K562 (cell line): ENCODE measurements at regions not wholly inside any gene's neighbourhood (a gene's known extent, or its start where the extent isn't known, plus 50 kb on each side); places are given as distances from the start of the nearest gene placed in this dataset.

Source experiments
- ATAC-seq: fragments of 200-7000 bp; cut with Tn5 transposase; 3 replicates; pipeline ENCODE4 v1.9.1; 2020; ENCODE audit warnings: moderate library complexity
- BruUV-seq: library from RNA; stranded (reverse); fragments of 400-500 nt; replicated peaks from 2 replicates; lab custom pipeline; 2021; lab: Mats Ljungman, UMichigan
- CTCF ChIA-PET: fragments of 300-600 bp; formaldehyde crosslinking; extraction: SDS; loops from one replicate; lab custom pipeline; 2021; ENCODE audit warnings: low intra/inter-chr PET ratio; lab: Yijun Ruan, JAX
- POLR2A ChIA-PET: fragments of 300-600, 350-650 bp; sonication (Branson Sonifier 250); formaldehyde crosslinking; extraction: SDS; loops from one replicate; lab custom pipeline; 2021; ENCODE audit warnings: antibody characterized with exemption, inconsistent platforms; lab: Yijun Ruan, JAX
- DNase-seq, 4 experiments: peaks; one replicate each; pipeline versions ENCODE4 v3.0.0 to v3.0.0-alpha.2; 2011 to 2018; ENCODE audit warnings: low spot score in 3 of 4, mixed read lengths in 3 of 4; ENCODE audit errors: extremely low read depth in 1 of 4
- FAIRE-seq: peaks from 2 replicates; lab custom pipeline; 2011; peaks lifted over from hg19 to GRCh38; lab: Jason Lieb, UNC
- H2AFZ ChIP-seq: 2 replicates; pipeline ENCODE4 v1.6.0; 2011; ENCODE audit warnings: low read depth, low read length, control low read depth, inconsistent platforms
- H3K27ac ChIP-seq: fragments of 200-600 bp; 3 replicates; pipeline ENCODE4 v1.8.0; 2011; ENCODE audit warnings: low read depth, mild to moderate bottlenecking, control low read depth, inconsistent platforms, low read length, moderate library complexity, mixed read lengths; ENCODE audit errors: extremely low read depth
- H3K27me3 ChIP-seq, 2 experiments: fragments of 300-600 bp in 1 of 2; 2 replicates in 1 of 2; 3 replicates in 1 of 2; pipeline versions ENCODE4 v1.6.0 to v1.8.0; 2011; ENCODE audit warnings: inconsistent platforms in 2 of 2, low read length in 2 of 2, mild to moderate bottlenecking in 1 of 2, mixed read lengths in 1 of 2, moderate library complexity in 1 of 2; ENCODE audit not compliant: control insufficient read depth in 2 of 2, insufficient read depth in 2 of 2
- H3K36me3 ChIP-seq: fragments of 300-600 bp; 3 replicates; pipeline ENCODE4 v1.8.0; 2011; ENCODE audit warnings: mild to moderate bottlenecking, low read length, inconsistent platforms; ENCODE audit not compliant: control insufficient read depth, insufficient read depth
- H3K4me1 ChIP-seq, 2 experiments: fragments of 200-600 bp in 1 of 2; replicated peaks in 1 of 2; 2 replicates in 1 of 2; 3 replicates in 1 of 2; pipeline versions ENCODE4 v1.5.1 to v1.8.0; 2011; ENCODE audit warnings: inconsistent platforms in 2 of 2, low read length in 2 of 2, mild to moderate bottlenecking in 1 of 2, mixed read lengths in 1 of 2, moderate library complexity in 1 of 2; ENCODE audit not compliant: control insufficient read depth in 2 of 2, insufficient read depth in 2 of 2
- H3K4me2 ChIP-seq: 2 replicates; pipeline ENCODE4 v1.6.1; 2011; ENCODE audit warnings: low read length, control low read depth, inconsistent platforms, mixed read lengths; ENCODE audit not compliant: insufficient read depth
- H3K4me3 ChIP-seq: fragments of 200-600 bp; sonication (generic), shearing (Covaris generic); 2 replicates; pipeline ENCODE4 v1.5.1; 2016; ENCODE audit warnings: control low read depth, inconsistent platforms
- H3K79me2 ChIP-seq: fragments of 200-600 bp; 3 replicates; pipeline ENCODE4 v1.8.0; 2011; ENCODE audit warnings: low read length, inconsistent platforms; ENCODE audit not compliant: control insufficient read depth, insufficient read depth
- H3K9ac ChIP-seq, 2 experiments: 2 replicates each; pipeline versions ENCODE4 v1.6.0 to v1.6.1; 2011; ENCODE audit warnings: low read depth in 2 of 2, low read length in 2 of 2, control low read depth in 1 of 2, inconsistent platforms in 1 of 2, mild to moderate bottlenecking in 1 of 2, mixed read lengths in 1 of 2; ENCODE audit not compliant: insufficient read depth in 1 of 2
- H3K9me1 ChIP-seq: one replicate; pipeline ENCODE4 v1.6.0; 2011; ENCODE audit warnings: inconsistent platforms, mild to moderate bottlenecking, low read length, moderate library complexity; ENCODE audit not compliant: control insufficient read depth, insufficient read depth
- H3K9me3 ChIP-seq: replicated peaks from 2 replicates; pipeline ENCODE4 v1.5.1; 2011; ENCODE audit warnings: low read depth, low read length, inconsistent platforms; ENCODE audit not compliant: control insufficient read depth, insufficient read depth
- H4K20me1 ChIP-seq: replicated peaks from 2 replicates; pipeline ENCODE4 v1.6.1; 2011; ENCODE audit warnings: low read length, inconsistent platforms, mixed read lengths; ENCODE audit not compliant: control insufficient read depth, insufficient read depth
- CBX1 ChIP-seq: sonication (generic); IDR thresholded peaks from 2 replicates; pipeline ENCODE4 v1.6.1; 2016; ENCODE audit warnings: antibody characterized with exemption, low read depth, mild to moderate bottlenecking
- ELF1 ChIP-seq: fragments of 200-800 bp; sonication (Bioruptor generic); IDR thresholded peaks from 2 replicates; pipeline ENCODE4 v1.6.1; 2016; ENCODE audit warnings: missing genetic modification characterization, missing compliant biosample characterization
- HDAC8 ChIP-seq: fragments of 450-650 bp; IDR thresholded peaks from 2 replicates; pipeline ENCODE4 v1.6.1; 2016; ENCODE audit warnings: mild to moderate bottlenecking, missing genetic modification characterization, moderate library complexity, missing compliant biosample characterization
- LCOR ChIP-seq: sonication (generic); formaldehyde crosslinking; IDR thresholded peaks from 2 replicates; pipeline ENCODE4 v1.8.0; 2022; ENCODE audit warnings: mild to moderate bottlenecking, missing genetic modification reagents
- MYC ChIP-seq, 2 experiments: fragments of 250-450 bp in 1 of 2; sonication (Bioruptor Pico) in 1 of 2; IDR thresholded peaks; 2 replicates each; pipeline versions ENCODE4 v1.5.1 to v1.6.1; 2012 to 2021; ENCODE audit warnings: low read depth in 2 of 2, borderline replicate concordance in 1 of 2, improper control_type of control experiment in 1 of 2, low read length in 1 of 2, mild to moderate bottlenecking in 1 of 2, moderate library complexity in 1 of 2
- NR2F6 ChIP-seq: fragments of 450-650 bp; formaldehyde crosslinking; IDR thresholded peaks from 2 replicates; pipeline ENCODE4 v1.4.0; 2020; ENCODE audit warnings: mild to moderate bottlenecking
- PHTF2 ChIP-seq: fragments of 250-450 bp; sonication (Bioruptor Pico); IDR thresholded peaks from 2 replicates; pipeline ENCODE4 v1.5.0; 2021; ENCODE audit warnings: mild to moderate bottlenecking
- RHOXF2B ChIP-seq: fragments of 250-450 bp; sonication (Bioruptor Pico); conservative IDR thresholded peaks from 2 replicates; pipeline ENCODE4 v1.5.1; 2021
- SP1 ChIP-seq: sonication (generic); formaldehyde crosslinking; IDR thresholded peaks from 2 replicates; pipeline ENCODE4 v1.8.1; 2022; ENCODE audit warnings: mild to moderate bottlenecking, missing genetic modification reagents
- SP2 ChIP-seq: IDR thresholded peaks from 2 replicates; pipeline ENCODE4 v1.6.1; 2011; ENCODE audit warnings: mild to moderate bottlenecking, low read depth, low read length, moderate library complexity; ENCODE audit not compliant: poor library complexity, severe bottlenecking; ENCODE audit errors: extremely low read depth
- TFAM ChIP-seq: fragments of 250-450 bp; sonication (Bioruptor Pico); conservative IDR thresholded peaks from 2 replicates; pipeline ENCODE4 v1.5.0; 2021; ENCODE audit warnings: mild to moderate bottlenecking, moderate library complexity
- USF1 ChIP-seq: sonication (generic); formaldehyde crosslinking; IDR thresholded peaks from 2 replicates; pipeline ENCODE4 v1.9.0; 2022; ENCODE audit warnings: mild to moderate bottlenecking, missing genetic modification reagents
- ZFP36 ChIP-seq: fragments of 150-350 bp; IDR thresholded peaks from 2 replicates; pipeline ENCODE4 v1.6.1; 2018; ENCODE audit warnings: low read length, low read depth; ENCODE audit not compliant: partially characterized antibody
- ZNF184 ChIP-seq: sonication (generic); formaldehyde crosslinking; IDR thresholded peaks from 2 replicates; pipeline ENCODE4 v1.5.0; 2020; ENCODE audit warnings: missing genetic modification reagents
- ZNF263 ChIP-seq: sonication (generic); formaldehyde crosslinking; IDR thresholded peaks from 2 replicates; pipeline ENCODE4 v1.8.0; 2022; ENCODE audit warnings: mild to moderate bottlenecking, missing genetic modification reagents, borderline replicate concordance
- ZNF311 ChIP-seq: fragments of 250-450 bp; sonication (Bioruptor Pico); IDR thresholded peaks from 2 replicates; pipeline ENCODE4 v1.4.0; 2020; ENCODE audit warnings: mild to moderate bottlenecking, moderate library complexity
- ZNF561 ChIP-seq: fragments of 450-650 bp; formaldehyde crosslinking; conservative IDR thresholded peaks from 2 replicates; pipeline ENCODE4 v1.4.0; 2020; ENCODE audit warnings: mild to moderate bottlenecking, moderate library complexity
- ZZZ3 ChIP-seq: fragments of 450-650 bp; IDR thresholded peaks from 2 replicates; pipeline ENCODE4 v1.6.1; 2016; ENCODE audit warnings: antibody characterized with exemption, mild to moderate bottlenecking, moderate library complexity
- WGBS: fragments of 100-300 bp; shearing (Covaris generic); methylation state at CpG from one replicate; pipeline ENCODE4 v1.1.6; 2016; ENCODE audit warnings: low coverage, mixed read lengths; ENCODE audit not compliant: insufficient coverage; ENCODE audit errors: missing lambda C conversion rate; 5-methylcytosine and 5-hydroxymethylcytosine counted together
- in situ Hi-C: fragments of 300-500 bp; cut with MboI; formaldehyde crosslinking; loops from 4 replicates; pipeline ENCODE4 v1.15.0; 2018; ENCODE audit warnings: inconsistent platforms, mixed read lengths
- intact Hi-C: fragments of 100-400 bp; cut with micrococcal nuclease; formaldehyde crosslinking; loops from 2 replicates; pipeline ENCODE4 v1.14.2; 2022
- TF ChIP-seq, protein P1 (sequence below): fragments of 250-450 bp; sonication (Bioruptor Pico); IDR thresholded peaks from 2 replicates; pipeline ENCODE4 v1.6.1; 2021; ENCODE audit warnings: mild to moderate bottlenecking

DNA sequence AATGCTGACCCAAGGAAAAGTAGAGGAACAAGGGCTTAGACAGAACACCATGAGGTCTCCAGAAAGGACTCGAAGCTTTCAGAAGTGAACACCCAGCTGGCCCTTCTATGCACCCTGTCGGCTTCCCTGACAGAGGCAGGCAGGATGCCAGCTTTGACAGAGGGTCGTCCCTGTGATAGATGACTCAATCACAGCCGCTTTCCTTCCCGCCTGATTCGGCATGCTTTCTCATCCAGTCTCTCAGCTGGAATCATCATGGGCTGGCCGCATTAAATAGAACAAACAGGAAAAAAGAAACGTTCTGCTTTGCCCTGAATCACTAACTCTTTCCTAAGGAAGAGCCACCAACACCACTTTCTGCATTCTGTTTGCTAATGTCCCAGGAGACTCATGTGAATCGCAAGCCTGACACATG lies 140.3 kb upstream of the RAB12 start:
- BruUV-seq: no TSS peak
- no peaks in the 10 kb centered on the region for H3K36me3 ChIP-seq
- no peak for TF ChIP-seq NR2F6
- TF ChIP-seq LCOR (CRISPR knock-in tag): no peak
- no peak for TF ChIP-seq ZFP36
- no peak for TF ChIP-seq ZNF263 (CRISPR knock-in tag)
- TF ChIP-seq RHOXF2B: no peak
- no peak for TF ChIP-seq MYC (IDR thresholded peaks at IDR 0.05; ENCODE audit: low read depth, low read length)
- no peak for TF ChIP-seq MYC (CRISPR knock-in tag; IDR thresholded peaks at IDR 0.05; ENCODE audit: borderline replicate concordance, low read depth)
- TF ChIP-seq USF1 (CRISPR knock-in tag): no peak
- TF ChIP-seq ZNF311: no peak
- TF ChIP-seq CBX1: no peak
- TF ChIP-seq ZNF561 (CRISPR knock-in tag): no peak
- TF ChIP-seq TFAM: no peak
- TF ChIP-seq HDAC8 (tag): no peak
- TF ChIP-seq PHTF2 (CRISPR knock-in tag): no peak
- no peak for TF ChIP-seq SP2
- TF ChIP-seq ELF1 (tag): no peak
- no peak for TF ChIP-seq SP1 (CRISPR knock-in tag)
- TF ChIP-seq ZZZ3: no peak
- TF ChIP-seq, protein P1, sequence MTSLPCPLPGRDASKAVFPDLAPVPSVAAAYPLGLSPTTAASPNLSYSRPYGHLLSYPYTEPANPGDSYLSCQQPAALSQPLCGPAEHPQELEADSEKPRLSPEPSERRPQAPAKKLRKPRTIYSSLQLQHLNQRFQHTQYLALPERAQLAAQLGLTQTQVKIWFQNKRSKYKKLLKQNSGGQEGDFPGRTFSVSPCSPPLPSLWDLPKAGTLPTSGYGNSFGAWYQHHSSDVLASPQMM (CRISPR knock-in tag): no peak
- no peak for TF ChIP-seq ZNF184
- TF ChIP-seq, all 486 proteins: peak for 0
- Histone ChIP-seq H3K9me1 (no peaks in the 10 kb centered on the region), H3K27ac (no peak overlapping the region), H2AFZ (no peak overlapping the region), H3K27me3 (peaks cover 28 to 60% of the 10 kb centered on the region in 2 experiments; a peak in 4 of 5 replicates), H3K4me2 (no peak overlapping the region), H3K4me3 (no peak overlapping the region), H3K9ac (no peak overlapping the region), H3K9me3 (no peaks in the 10 kb centered on the region), H3K79me2 (no peaks in the 10 kb centered on the region), H4K20me1 (peaks cover 7% of the 10 kb centered on the region; the same call in 1 of the 2 replicates), H3K4me1 (no peaks in the 10 kb centered on the region)
- WGBS: 5% methylated on average over 9 of the region's 9 CpGs
- POLR2A ChIA-PET: interaction anchor here (0.6 to 1.2 kb wide), 2 partner anchors 13 to 507 kb away, joined by 3 read pairs; no protein-coding TSS in a partner anchor
- in situ Hi-C loops: no loop called here
- intact Hi-C loops: no loop called here
- DNase-seq (no peak), ATAC-seq (no peak), FAIRE-seq (no peak)
- CTCF ChIA-PET: no interaction called here
